ENCODE measurements at regions not wholly inside any gene's neighbourhood (a gene's known extent, or its start where the extent isn't known, plus 50 kb on each side); places are given as distances from the start of the nearest gene placed in this dataset.

DNA sequence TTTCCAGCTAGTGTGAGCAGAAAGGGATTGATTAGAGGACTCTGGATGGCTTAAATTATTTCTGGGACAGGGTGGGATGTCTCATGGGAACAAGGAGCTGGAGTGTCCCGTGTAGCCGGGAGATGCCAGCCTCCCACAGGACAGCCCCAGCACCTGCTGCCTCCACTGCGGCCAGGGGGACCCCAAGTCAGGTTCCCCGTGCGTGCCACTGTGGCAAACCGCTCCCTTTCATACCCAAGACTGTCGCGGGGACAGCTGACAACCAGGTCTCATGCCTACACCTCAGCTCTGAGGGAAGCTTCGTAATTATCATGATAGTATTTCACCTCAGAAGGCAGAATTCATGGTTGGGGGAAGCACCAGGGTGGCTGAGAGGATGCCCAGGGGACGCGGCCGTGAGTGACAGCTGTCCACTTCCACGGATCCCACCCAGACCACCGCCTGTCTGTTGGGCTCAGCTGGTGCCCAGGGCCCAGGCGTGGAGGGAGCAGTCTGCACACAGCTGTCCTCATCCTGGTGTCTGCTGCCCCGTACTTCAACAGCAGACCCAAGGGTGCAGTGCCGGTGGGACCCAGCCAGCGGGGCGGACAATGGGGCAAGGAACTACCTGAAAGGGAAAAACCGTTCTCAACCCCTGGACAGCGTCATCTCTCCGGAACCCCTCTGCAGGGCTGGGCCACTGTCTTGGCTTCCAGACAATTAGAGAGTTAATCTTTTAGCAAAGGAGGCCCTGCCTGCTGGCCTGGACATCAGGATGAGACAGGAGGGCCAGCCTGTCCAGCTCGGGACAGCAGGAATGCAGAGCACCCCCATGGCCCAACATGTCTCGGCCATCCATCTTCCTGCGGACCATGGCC, 166.9 kb downstream of the OLFM1 start:
- DNase-seq (ENCODE audit: low read depth), result no peak

DNA sequence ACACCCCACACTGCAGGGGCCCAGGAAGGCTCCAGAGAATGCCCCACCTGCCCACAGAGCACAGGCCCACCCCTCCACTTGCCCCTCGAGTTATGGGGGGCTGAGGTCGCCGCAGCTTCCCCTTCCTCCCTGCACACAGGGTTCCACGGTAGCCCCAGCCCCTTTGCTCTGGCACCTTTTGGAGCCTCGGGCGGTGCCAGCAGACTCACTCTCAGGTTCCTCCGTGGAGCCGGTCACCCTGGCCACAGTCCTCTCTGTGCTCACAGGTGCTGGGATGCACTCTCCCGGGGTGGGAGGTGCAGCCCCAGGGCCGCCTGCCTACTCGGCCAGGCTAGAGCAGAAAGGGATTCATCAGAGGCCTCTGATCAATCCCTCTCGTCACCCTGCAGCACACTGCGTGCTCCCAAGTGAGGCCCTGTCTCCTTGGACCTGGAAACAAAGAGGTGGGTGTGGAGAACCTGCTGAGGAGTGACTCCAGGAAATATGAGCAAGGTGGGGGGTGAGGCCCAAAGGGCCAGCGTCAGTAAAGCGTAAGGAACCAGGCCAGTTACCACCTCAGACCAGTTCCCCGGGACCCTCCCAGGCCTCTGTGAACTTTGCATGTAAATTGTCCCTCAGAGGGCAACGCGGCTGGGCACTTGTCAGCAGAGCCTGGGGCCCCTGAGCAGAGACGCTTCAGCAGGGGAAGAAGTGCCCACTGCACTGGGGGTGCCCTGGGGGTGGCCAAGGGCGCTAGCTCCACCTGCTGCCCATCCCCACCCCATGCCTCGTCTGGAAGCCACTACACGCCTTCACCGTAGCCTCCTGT, 167.8 kb downstream of the OLFM1 start:
- DNase-seq (ENCODE audit: low read depth), result no peak

DNA sequence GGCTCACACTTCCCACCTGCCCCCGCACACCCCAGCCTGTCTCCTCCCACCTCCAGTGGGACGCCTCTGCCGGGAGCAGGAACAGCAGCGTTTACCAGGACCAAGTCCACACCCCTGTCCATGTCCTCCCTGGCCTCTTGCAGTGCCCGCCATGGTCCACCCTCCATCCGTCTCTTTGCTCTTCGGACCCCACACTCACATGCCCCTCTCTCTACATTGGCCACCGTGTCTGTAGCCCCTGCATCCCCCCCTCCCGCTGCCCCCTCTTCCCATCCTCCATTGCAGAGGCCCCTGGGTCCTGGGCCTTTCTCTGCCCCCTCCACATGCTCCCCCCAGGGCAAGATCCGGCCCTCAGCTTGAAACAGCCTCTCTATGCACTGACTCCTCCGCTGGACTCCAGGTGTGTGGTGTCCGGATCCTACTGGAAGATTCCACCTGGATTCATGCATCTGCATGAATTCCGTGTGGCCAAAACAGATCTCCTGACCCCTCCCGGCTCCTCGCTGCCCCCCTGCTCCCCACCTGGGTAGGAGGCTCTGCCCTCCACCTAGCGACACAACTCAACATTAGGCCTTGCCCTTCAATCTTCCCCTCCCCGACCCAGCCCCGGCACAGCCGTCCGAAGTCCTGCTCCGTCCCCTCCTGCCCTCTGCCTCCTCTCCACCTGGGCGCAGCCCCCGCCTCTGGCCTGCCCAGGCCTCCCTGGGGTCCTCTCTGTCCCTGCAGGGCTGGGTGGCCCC, 168.5 kb downstream of the OLFM1 start:
- no peak for DNase-seq (ENCODE audit: low read depth)

DNA sequence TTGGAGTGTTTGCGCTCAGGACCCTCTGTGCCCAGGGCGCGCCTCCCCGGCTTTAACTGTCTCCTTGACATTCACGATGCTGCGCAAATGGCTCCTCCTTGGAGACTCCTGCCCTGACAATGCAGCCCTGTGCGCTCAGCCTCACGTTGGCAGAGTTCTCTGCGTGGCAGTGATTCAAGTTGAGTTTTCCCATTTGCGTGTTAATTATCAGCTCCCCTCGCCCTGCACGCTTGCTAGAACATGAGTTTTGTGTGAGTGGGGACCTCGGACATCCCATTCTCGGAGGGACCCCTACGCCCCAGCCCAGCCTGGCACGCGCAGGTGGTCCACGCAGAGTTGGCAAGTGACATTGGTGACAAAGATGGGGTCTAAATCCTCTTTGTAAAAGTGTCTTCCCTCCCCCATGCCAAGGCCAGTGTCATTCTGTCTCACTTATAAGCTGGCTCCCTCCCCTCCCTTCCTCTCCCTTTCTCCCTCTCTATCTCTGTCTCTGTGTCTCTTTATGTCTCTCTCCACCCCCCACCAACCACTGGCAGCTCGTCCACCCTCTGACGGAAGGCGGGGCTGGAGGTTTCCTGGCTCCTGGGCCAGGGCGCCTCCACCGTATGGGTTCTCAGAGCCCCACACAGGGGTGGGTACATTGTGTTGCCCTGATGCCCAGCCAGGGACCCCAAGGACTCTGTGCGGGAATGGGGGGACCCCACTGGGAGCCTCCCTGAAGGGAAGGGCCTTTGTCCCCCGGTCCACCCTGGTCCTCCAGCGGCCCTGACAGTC, 169.3 kb downstream of the OLFM1 start:
- no peak for DNase-seq (ENCODE audit: low read depth)

DNA sequence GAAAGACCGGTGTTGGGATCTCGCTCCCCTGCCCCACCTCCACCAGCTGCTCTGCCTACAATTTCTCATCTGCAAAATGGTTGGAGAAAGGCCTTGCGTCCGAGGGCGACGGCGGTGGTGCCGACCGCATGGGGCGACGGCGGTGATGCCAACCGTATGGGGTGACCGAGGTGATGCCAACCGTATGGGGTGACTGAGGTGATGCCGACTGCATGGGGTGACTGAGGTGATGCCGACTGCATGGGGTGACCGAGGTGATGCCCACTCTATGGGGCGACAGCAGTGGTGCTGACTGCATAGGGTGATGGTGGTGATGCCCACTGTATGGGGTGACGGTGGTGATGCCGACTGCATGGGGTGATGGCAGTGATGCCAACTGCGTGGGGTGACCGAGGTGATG, 171.0 kb downstream of the OLFM1 start:
- DNase-seq (ENCODE audit: low read depth), result no peak

DNA sequence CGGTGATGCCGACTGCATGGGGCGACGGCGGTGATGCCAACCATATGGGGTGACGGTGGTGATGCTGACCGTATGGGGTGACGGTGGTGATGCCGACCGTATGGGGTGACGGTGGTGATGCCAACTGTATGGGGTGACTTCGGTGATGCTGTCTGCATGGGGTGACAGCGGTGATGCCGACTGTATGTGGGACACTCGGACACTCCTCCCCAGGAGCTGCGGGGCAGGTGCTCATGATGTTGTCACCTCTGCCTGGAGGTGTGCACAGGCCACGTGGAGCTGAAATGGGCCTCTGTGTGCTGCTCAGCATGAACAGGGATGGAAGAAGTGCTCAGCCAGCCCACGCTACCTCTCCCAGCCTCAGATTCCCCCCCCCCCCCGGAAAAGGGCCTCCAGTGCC, 171.8 kb downstream of the OLFM1 start:
- DNase-seq (ENCODE audit: low read depth), result no peak

DNA sequence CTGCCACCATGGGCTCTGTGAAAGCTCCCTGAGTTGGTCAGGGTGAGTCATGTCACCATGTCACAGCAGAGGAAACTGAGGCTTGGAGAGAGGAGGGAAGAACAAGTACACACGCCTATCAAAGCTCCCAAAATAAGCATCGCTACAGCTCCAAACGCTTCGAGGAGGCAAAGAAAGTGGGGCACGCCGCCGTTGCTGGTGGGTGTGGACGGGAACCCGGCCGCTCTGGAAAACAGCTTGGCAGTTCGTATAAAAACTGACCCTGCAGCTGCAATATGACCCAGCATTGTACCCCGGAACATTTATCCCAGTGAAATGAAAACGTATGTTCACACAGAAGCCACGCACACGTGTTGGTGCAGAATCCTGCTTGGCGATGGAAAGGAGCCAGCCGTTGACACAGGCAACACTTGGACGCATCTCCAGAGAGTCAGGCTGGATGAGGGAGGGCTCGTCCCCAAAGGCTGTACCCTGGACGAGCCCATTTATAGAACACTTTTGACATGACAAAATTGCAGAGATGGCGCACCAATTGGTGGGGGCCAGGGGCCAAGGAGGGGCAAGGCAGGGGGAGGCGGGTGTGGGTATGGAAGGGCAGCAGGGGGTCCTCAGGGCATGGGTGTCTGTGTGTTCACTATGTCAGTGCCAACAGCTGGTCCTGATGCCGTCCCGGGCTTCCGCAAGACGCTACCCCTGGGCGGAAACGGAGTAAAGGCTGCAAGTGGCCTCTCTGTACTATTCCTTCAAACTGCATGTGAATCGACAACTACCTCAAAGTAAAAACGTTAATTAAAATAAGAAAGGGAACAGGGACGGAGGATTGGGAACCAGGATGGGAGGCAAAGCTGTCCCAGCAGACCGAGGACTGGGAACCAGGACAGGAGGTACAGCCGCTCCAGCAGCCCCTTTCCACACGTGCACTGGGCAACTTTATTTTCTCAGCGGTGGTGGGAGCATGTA, 173.0 kb downstream of the OLFM1 start:
- DNase-seq (ENCODE audit: low read depth), result no peak

DNA sequence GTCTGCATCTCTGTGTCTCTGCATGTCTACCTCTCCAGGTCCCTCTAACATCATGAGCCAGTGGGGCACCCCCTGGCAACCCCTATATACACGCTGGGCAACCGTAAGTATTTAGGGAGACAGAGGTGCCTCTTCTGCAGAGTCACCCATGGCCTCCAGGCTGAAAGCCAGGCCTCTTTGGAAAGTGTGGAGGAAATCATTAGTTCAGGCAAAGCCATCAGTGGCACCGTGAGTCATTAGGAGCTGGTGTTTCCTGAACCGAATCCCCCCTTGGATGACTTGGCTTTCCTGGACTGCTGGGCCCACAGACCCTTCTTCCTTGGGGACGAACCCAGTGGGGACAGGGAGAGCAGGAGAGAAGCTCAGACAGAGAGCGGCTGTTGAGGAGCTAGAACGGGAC, 174.8 kb downstream of the OLFM1 start:
- DNase-seq (ENCODE audit: low read depth), result no peak

DNA sequence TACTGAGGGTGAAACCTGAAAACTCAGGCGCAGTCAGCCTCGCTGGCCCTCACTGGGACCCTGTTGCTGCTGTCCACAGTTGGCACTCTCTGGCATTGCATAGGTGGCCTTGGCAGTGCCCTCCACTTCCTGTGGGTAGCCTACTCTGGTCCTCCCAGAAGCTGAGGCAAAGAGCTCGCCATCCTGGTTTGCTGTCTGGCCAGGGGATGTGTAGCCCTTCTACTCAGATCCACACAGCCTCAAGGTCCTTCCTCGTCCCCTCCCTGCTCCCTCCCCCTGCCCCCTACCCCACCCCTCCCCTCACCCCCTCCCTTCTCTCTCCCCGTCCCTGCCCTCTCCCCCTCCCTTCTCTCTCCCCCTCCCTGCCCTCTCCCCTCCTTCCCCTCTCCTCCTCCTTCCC, 176.0 kb downstream of the OLFM1 start:
- DNase-seq (ENCODE audit: low read depth), result no peak

DNA sequence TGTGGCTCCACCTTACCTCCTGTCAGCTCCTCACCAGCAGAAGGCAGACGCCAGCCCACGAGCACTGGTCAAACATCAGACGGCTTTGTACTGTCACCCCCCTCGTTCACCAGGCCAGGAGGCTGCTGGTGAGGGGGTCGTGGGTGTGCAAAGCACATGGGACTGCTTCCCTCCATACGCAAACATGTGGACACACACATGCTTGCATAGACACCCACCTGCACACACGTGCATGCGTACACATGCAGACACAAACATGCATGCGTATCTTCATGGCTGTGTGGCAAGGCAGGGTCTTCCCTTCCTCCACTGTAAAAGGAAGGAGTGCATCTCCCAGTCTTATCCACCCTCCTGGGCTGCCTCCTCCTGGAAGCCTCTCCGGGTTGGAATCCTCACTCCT, 178.5 kb downstream of the OLFM1 start:
- no peak for DNase-seq (ENCODE audit: low read depth)

DNA sequence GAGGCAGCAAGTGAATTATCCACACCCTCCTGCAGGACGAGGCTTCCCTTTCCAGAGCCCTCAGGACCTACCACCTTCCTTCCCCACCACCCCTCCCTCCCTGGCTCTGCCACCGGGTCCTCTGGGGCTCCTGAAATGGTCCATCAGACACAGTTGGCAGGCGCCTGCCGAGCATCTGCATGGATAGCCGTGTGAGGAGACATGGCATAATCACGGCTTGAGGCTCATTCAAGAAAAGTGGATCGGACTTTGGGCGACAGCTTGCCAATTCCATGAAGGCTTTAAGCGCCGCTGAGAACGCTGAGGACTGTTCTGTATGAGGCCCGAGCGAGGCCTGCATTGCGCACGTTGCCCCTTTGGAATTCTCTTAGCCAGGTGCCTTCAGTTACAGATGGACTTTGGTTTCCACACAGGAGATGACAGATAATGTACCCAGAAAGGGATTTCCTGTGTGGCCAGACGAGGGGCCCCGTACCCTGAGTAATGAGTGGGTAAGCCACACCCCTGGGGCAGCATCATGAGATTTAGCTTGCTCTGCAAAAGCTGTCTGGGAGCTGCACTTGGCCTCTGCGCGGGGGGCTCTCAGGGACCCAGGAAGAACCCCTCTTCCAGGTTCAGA, 179.8 kb downstream of the OLFM1 start:
- no peak for DNase-seq (ENCODE audit: low read depth)

DNA sequence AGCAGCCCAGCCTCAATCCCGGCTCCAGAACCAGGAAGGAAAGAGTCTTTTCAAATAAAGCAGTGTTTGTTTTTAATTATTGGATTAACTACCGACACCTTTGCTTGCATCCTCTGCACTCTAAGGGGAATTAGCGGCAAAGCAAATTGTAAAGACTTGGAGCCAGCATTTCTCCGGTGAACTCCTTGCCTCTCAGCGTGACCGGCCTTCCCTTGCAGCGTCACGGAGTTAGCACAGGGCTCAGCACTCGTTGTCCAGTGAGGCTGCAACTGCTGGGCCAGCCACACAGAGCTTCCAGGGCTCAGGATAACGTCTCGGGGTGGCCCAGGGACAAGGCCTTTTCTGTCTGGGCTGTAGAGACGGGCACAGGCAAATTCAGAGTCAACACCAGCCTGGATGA, 180.6 kb downstream of the OLFM1 start:
- no peak for DNase-seq (ENCODE audit: low read depth)

DNA sequence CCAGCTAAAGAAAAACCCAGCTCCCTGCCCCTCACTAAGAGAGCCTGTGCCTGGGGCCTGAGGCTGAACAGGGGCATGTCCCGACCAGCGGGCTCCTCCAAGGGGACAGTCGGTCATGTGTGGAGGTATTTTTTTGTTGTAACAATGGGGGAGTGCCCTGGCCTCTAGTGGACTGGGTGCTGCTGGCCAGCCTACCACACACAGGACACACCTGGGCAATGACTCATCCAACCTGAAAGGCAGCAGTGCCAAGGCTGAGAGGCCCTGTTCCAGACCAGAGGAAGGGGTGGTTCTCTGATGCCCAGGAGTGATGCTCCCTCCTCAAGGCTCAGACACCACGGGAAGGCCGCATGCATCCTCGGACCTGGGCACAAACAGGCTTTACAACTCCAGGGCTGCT, 181.5 kb downstream of the OLFM1 start:
- no peak for DNase-seq (ENCODE audit: low read depth)

DNA sequence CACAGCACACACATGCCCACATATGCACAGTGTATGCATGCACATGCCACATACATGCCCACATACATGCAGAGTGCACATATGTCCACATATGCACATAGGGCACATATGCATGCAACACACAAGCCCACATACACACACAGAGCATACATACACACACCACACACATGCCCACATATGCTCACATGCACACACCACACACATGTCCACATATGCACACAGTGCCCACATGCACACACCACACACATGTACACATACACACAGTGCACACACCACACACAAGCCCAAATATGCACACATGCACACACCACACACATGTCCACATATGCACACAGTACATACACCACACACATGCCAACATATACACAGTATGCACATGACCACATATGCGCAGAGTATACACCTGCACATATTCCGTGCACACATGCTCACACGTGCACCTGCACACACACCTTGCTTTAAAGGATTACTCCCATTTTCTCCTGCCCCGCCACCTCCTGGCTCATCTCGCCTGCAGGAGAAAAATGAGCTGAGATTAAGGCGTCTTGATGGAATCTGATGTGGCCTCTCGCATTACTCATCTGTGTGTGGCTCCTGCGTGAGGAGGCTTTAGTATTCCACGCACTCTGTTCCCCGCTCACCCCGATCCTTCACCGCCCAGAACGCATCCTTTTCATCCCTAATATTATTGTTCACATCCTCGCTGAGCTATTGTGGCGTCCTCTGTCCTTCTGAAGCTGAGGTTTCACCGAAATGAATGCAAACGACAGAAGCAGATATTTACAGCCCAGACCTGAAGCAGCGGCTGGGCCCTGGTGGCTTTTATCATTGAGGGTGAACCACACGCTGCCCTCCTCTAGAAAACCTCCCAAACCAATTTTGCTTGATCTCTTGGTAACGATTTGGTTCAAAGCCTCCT, 182.7 kb downstream of the OLFM1 start:
- DNase-seq (ENCODE audit: low read depth), result no peak

DNA sequence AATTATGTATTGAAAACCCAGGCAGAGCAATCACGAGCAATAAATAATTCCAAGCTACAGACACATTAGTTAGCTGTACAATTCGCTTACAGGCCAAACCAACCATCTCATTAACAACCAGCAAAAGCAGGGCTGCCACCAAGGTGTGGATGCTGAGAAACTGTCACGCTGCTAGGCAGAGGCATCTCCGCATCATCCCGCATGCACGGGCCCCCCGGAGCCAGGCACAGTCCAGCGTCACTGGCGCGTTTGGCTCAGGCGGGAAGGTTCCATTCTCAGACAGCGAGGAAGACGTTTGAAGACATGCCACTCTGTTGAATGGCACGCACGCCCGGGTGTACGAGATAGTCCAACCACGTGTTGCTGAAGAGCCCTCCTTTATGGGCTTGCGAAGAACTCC, 184.0 kb downstream of the OLFM1 start:
- no peak for DNase-seq (ENCODE audit: low read depth)

DNA sequence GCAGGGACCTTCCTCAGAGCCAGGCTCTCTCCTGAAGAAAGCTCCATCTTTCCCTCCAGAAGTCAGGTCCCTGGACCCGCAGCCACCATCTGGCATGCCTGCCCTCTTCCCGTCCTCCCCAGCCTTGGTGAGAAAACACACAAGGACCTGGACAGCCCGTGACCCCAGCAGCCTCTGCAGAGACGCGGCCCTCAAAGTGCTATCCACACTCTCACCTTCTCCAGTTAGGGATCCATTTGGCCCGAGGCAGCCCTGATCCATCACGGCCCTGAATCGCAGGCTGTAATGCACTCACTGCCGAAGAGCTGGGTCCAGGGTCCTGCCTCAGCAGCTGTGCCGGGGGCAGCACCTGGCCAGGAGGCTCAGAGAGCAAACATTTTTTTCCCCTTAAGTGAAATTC, 185.1 kb downstream of the OLFM1 start:
- DNase-seq (ENCODE audit: low read depth), result no peak

DNA sequence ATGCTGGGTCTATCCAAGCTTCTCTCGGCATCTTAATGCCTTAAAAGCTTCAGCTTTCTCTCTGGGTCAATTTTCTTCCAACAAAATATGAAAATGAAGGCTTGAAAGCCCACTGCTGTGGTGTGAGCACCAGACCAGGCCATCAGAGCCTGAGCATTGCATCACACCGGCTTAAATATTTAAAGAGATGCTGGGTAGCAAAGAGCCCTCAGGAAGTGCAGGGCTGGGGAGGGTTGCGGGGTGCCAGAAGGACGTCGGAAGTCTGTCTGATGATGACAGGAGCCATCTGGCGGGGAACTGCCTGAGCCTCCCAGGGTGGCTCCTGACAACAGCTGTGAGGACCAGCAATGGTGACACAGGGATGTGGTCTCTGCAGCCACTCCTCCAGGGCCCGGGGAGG, 185.5 kb downstream of the OLFM1 start:
- no peak for DNase-seq (ENCODE audit: low read depth)

DNA sequence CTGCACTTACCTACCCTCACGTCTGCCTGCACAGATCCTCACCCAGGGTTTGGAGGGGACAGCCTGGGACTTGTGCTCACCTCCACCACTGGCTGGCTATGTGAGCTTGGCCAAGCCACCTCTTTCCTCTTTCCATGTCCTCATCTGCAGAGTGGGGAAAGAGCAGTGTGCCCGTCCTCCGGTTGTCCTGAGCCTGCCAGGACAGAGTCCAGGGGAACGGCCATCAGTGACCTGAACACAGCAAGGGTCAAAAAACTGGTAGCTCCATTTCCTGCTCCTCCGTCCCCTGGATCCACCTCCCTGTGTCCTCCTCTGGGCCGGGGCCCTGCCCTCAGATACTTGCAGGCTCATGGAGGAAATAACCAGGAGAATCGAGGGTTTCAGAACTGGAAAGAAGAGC, 187.7 kb downstream of the OLFM1 start:
- no peak for DNase-seq (ENCODE audit: low read depth)

DNA sequence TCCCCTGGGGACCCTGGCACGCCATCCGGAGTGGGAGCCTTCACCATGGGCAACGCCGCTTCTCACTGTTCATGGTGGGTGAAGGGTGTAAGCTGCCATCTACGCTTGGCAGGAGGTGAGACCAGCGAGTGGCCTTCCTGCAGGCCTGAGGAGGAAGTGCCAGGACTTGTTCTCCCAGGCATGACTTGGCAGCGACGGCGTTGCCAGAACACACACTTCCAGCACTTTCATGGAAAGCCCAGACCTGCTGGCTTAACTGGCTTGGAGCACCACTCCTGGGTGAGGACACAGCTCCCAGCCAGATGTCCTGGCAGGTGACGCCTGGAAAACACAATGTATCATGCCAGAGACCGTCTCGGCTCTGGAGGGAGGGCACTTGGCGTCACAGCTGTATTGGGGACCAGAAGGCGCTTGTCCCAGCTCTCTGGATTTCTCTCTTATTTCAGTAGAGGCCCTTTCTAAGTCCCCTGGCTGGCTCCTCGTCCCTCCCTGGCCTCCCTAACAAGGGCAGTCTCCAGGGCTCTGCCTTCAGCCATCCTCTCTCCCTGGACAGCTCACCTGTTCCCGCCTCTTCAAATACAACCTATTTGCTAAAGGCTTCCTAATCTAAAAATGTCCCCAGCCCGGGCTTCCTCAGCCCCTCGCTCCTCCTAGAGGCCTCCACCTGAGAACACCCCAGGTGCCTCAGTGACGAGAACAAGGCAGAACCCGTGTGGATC, 188.3 kb downstream of the OLFM1 start:
- no peak for DNase-seq (ENCODE audit: low read depth)

All from HS-5 (cell line).